GM18519 (cell line): ENCODE measurements at regions not wholly inside any gene's neighbourhood (a gene's known extent, or its start where the extent isn't known, plus 50 kb on each side); places are given as distances from the start of the nearest gene placed in this dataset.

Source experiments
- ATAC-seq: cut with Tn5 transposase; IDR thresholded peaks from one replicate; pipeline ENCODE4 v1.9.1; 2021; ENCODE audit warnings: mild to moderate bottlenecking, moderate library complexity; ENCODE audit not compliant: unreplicated experiment, low FRiP score

- no peak for ATAC-seq
Observed at GRCh38 chr2:16169381-16169960, 229.1 kb downstream of the MYCN start.

DNA sequence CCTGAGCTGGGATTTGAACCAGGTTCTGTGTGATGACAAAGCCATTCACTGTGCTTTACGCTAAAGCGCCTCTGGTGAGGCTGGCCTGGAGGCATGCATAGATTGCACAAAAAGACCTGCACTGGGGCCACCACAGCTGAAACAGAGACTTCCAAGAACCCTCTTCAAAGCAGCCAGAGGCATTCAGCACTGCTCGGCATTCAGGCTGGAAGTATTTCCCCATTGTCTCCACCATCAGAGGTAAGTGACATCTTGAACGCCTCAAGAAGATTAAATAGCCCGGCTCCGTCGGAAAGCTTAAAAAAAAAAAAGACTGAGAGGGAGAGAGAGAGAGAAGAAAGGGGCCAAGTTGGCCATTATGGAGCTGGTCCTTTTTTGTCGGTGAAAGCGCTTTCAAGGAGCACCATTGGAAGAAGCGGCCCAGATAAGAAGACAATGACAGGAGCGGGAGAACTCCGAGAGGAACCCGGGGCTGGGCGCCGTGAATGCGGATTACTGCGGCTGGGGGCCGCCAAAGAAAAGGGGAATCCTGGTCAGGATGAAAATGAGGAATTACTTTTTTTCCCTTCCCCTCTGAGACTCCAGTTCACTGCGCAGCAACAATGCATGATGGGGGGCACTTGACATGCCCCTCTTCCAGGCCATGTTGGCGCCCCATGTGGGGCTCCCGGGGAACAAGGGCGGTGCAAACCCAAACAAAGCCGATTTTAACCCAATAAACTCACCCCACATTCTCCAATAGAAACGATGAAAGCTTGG lies 228.3 kb downstream of the MYCN start:
- no peak for ATAC-seq

DNA sequence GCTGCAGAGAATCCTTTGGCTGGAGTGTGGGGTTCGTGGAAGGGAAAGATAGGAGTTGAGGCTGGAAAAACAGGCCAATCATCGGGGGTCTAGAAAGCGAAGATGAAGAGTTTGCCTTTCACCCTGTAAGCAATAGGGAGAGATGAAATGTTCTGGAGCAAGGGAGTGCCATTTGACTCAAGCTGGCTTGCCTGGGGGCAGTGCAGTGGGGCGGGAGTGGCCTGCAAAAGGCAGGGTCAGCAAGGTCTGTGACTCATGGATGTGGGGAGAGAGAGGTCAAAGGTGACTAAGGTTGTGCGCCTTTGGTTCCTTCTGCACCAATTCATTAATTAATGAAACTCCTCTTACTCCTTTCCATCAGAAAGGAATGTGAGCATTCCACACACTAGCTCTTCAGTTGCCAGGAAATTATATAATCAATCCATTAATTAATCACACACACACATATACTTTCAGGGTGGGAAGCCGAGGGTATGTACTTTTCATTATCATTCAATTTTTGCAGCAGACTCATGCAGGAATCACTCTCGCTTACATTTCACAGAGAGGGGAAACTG lies 227.6 kb downstream of the MYCN start:
- ATAC-seq, result no peak

DNA sequence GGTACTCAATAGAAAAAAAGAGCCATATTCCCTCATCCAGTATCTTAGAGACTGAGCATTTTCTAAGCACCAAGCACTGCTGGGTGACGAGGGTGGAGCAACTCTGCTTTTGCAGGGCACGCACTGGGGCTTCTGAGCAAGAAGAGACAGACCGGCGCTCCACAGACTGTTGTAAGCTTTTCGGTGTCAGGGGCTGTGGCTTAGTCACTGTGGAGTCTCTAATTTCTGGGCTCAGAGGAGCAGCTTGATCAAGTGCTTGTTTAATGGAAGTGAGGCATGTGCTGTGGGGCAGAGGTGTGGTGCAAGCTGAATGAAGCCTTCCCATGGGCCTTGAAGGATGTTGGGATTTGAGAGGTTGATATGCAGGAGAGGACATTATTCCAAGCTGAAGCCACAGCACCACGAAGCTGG lies 227.1 kb downstream of the MYCN start:
- no peak for ATAC-seq

DNA sequence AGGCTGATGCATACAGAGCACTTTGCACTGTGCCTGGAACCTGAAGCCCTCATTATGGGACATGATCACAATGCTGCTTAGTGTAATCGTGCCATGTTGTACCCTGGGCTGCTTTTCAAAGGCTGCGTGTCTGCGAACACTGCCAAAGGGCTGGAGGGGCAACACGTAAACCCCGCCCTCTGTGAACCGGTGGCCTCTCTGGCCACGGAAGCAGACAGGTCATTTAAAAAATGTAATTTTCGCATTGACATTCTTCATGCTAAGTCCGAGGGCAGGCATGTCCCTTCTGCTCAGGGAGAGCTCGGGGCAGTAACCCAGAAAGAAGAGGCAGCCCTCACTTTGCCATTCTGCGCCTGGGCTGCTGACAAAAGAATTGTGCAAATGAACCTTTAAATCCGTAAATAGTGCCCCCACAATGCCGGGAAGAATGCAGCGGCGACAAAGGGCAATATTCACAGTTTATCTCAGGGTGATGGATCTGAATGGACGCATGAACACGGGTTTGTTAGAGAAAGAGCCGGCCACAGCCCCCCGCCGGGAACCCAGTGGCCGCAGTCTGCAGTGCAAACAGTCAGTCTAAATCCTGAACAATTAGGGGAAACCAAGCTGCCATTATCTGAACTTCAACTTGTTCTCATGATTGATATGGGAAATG lies 226.1 kb downstream of the MYCN start:
- no peak for ATAC-seq

DNA sequence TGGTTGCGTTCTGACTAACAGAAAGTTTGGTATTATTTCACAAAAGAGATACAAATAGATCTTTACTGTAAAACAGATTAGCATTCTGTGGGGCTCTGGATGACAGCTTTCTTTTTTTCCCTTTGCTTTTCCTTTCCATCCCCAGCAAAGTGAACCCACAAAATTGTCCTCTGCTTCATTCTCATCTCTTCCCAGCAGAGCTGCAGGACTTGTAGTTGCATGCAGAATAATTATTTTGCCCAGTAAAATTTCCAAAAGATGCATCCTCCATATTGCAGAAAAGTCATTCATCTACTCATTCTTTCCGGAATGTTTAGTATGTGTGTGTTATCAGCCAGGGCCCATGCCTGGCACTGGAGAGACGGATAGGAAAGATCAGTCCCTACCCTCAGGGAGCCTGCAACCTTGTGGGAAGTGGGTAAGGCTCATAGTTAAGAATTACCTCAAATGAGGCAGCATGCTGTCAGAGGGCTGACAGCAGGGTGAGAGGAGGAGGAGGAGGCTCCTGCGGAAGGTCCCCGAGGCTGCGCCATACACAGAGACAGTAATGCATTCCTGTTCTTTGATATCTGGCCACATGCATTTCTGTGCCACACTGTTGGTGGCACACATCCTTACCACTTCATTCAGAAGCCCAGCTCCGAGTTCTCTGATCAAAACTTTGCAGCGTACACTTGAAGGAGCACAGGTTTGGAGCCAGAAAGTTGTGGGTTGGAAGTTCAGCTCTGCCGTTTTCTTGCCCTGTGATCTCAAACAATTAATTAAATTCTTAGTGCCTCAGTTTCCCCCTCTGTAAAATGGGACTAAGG lies 225.4 kb downstream of the MYCN start:
- no peak for ATAC-seq

- ATAC-seq, result no peak
Observed at GRCh38 chr2:16162491-16163040, 222.2 kb downstream of the MYCN start.

GRCh38 chr2:16161768-16162490 lies 221.6 kb downstream of the MYCN start:
- no peak for ATAC-seq

DNA sequence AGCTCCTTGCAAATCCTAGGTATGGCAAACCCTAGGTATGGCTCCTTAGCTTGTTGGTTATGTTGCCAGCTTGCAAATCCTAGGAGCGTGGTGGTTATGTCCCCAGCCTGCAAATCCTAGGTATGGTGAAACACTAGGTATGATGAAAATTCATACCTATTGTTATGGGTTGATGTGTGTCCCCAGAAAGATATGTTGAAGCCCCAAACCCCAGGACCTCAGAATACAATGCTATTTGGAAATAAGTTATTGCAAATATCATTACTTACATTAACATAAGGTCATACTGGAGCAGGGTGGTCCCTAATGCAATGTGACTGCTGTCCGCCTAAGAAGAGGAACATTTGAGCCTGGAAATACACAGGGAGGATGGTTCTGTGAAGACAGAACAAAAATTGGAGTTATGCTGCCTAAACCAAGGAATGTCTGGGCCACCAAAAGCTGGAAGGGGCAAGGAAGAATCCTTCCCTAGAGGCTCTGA lies 220.8 kb downstream of the MYCN start:
- no peak for ATAC-seq

GRCh38 chr2:16160281-16161084 lies 220.1 kb downstream of the MYCN start:
- no peak for ATAC-seq

DNA sequence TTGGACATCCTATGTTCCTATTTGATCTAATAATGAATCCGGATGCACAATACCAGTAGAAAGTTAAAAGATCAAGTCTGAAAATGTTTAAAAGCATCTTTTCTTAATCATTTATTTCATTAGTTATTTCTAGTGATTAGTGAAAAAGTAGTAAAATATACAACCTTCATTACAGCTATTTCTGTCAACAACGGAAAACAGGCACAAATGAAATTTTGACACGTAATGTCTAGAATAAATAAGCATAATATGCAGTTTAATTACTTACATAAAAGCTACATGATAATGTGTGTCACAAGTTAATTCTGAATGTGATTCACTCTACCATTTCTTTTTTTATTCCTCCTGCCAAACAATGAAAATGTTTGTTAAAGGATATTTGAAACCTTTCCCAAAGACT lies 216.1 kb downstream of the MYCN start:
- no peak for ATAC-seq

DNA sequence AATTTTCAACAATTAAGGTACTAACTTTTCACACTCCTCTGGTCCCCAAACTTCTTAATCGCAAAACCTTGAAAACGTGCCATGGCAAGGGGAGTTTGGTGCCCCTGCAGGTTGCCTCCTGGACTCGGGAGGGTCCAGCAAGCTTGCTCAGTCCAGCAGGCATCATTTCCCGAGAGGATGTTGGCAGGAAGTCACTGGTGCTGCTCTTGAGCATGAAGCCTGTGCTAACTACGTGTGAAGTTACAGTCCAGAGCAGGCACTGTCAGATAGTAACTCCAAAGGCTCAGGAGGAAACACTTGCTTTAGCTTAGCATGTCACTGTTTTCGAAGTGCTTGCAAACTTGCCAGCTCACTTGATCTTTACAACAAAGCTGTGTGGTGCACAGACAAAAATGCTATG lies 215.4 kb downstream of the MYCN start:
- no peak for ATAC-seq

DNA sequence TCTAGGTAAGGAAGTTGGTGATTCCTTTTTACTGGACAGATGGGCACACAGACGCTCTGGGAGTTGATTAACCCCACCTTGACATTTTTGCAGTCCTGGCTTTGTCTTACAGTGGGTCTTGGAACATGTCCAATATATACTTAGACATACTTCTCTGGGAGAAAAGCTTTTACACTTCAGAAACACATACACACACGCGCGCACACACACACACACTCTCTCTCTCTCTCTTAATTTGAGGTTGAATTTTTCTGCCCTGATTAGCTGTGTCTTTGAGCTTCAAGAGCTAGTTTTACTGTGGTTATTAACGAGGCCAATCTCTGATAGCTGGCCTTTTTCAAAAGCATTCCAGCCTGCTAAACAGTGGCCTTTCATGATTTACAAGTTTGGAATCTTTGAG lies 215.0 kb downstream of the MYCN start:
- no peak for ATAC-seq

GRCh38 chr2:16154501-16155280 lies 214.3 kb downstream of the MYCN start:
- ATAC-seq, result no peak

DNA sequence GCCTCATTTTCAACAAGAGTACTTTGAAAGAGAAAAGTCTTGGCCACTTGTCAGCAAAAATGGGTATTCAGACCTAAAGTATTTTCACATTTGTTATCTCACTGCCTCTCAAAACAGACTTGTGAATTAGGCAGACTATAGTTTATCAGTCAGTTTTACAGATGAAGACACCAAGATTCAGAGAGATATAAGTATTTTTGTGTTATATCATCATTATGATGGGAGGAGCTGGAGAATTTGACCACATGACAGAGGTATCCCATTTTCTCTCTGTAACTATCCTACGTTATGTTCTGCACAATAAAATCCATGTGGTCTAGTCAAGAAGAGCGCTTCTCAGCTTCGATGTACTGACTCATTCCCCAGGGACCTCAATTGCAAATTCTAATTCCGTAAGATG lies 213.7 kb downstream of the MYCN start:
- ATAC-seq, result no peak

- no peak for ATAC-seq
Observed at GRCh38 chr2:16153754-16154035, 213.3 kb downstream of the MYCN start.

GRCh38 chr2:16152928-16153753 lies 212.8 kb downstream of the MYCN start:
- ATAC-seq, result no peak
